NCI-H1417 (cell line): ENCODE measurements at regions not wholly inside any gene's neighbourhood (a gene's known extent, or its start where the extent isn't known, plus 50 kb on each side); places are given as distances from the start of the nearest gene placed in this dataset.
"Not testable (repeated sequence)": the region's sequence is repeated elsewhere in the genome, so short reads cannot be mapped to it uniquely, and the experiment has no call there.

Experiments
- DNase-seq, 3 experiments: peaks; one replicate each; lab custom pipeline; 2025; lab: John Stamatoyannopoulos, UW

GRCh38 chr6:68022968-68023367, 612.1 kb upstream of the ADGRB3 start:
- DNase-seq = not testable (repeated sequence)

GRCh38 chr6:68013780-68014515, 621.1 kb upstream of the ADGRB3 start:
- DNase-seq = no peak

- DNase-seq = no peak
These were observed 622.3 kb upstream of the ADGRB3 start for GRCh38 chr6:68012822-68013221.

GRCh38 chr6:68010936-68011335, 624.1 kb upstream of the ADGRB3 start:
- DNase-seq = no peak

GRCh38 chr6:68008445-68008844, 626.6 kb upstream of the ADGRB3 start:
- no peak for DNase-seq

GRCh38 chr6:68007717-68008116, 627.4 kb upstream of the ADGRB3 start:
- DNase-seq = no peak

GRCh38 chr6:67986694-67987232, 648.3 kb upstream of the ADGRB3 start:
- DNase-seq = no peak

- DNase-seq = no peak
These were observed 658.6 kb upstream of the ADGRB3 start for GRCh38 chr6:67976486-67976885.

GRCh38 chr6:67974931-67975330, 660.2 kb upstream of the ADGRB3 start:
- DNase-seq = no peak

- DNase-seq = peak in 1 of 3 experiments; percentile 63
These were observed 663.3 kb upstream of the ADGRB3 start for GRCh38 chr6:67971812-67972211.

GRCh38 chr6:67966830-67967229, 668.3 kb upstream of the ADGRB3 start:
- DNase-seq = no peak

GRCh38 chr6:67956352-67956751, 678.7 kb upstream of the ADGRB3 start:
- DNase-seq = no peak

- DNase-seq = no peak
These were observed 682.1 kb upstream of the ADGRB3 start for GRCh38 chr6:67952948-67953347.

GRCh38 chr6:67952121-67952520, 683.0 kb upstream of the ADGRB3 start:
- no peak for DNase-seq

- DNase-seq = not testable (repeated sequence)
These were observed 687.3 kb upstream of the ADGRB3 start for GRCh38 chr6:67947762-67948161.

- DNase-seq = no peak
These were observed 699.1 kb upstream of the ADGRB3 start for GRCh38 chr6:67935976-67936477.

- peak in 1 of 3 experiments; percentile 8 for DNase-seq
These were observed 701.8 kb upstream of the ADGRB3 start for GRCh38 chr6:67933278-67933677.

- DNase-seq = not testable (repeated sequence)
These were observed 712.5 kb upstream of the ADGRB3 start for GRCh38 chr6:67922588-67922987.

GRCh38 chr6:67920040-67920439, 715.0 kb upstream of the ADGRB3 start:
- DNase-seq = not testable (repeated sequence)

- no peak for DNase-seq
These were observed 718.7 kb upstream of the ADGRB3 start for GRCh38 chr6:67916399-67916798.

GRCh38 chr6:67914419-67914818, 720.7 kb upstream of the ADGRB3 start:
- no peak for DNase-seq

GRCh38 chr6:67909354-67909753, 725.7 kb upstream of the ADGRB3 start:
- DNase-seq = no peak

GRCh38 chr6:67908379-67908778, 726.7 kb upstream of the ADGRB3 start:
- DNase-seq = no peak

- DNase-seq = not testable (repeated sequence)
These were observed 730.3 kb upstream of the ADGRB3 start for GRCh38 chr6:67904735-67905134.
